Type B pancreatic cell (in vitro differentiated cells): ENCODE measurements at regions not wholly inside any gene's neighbourhood (a gene's known extent, or its start where the extent isn't known, plus 50 kb on each side); places are given as distances from the start of the nearest gene placed in this dataset.
A peak's percentile ranks its signal among the peaks of the same experiment; 100 is the strongest.

Experiments used
- DNase-seq: peaks from one replicate; pipeline ENCODE4 v3.0.0; 2021; ENCODE audit warnings: mixed read lengths; ENCODE audit not compliant: unreplicated experiment; ENCODE audit errors: extremely low spot score
- H3K27ac Mint-ChIP-seq: 2 replicates; pipeline ENCODE4 v1.8.0; 2021; ENCODE audit warnings: mild to moderate bottlenecking, mixed read lengths
- H3K27me3 Mint-ChIP-seq: 2 replicates; pipeline ENCODE4 v1.8.0; 2021; ENCODE audit warnings: mixed read lengths
- H3K36me3 Mint-ChIP-seq: 2 replicates; pipeline ENCODE4 v1.8.0; 2021; ENCODE audit warnings: mixed read lengths
- H3K4me1 Mint-ChIP-seq: one replicate; pipeline ENCODE4 v1.8.0; 2021; ENCODE audit warnings: mixed read lengths; ENCODE audit not compliant: unreplicated experiment
- H3K4me3 Mint-ChIP-seq: 2 replicates; pipeline ENCODE4 v1.8.0; 2021; ENCODE audit warnings: mild to moderate bottlenecking, mixed read lengths
- H3K9me3 Mint-ChIP-seq: 2 replicates; pipeline ENCODE4 v1.8.0; 2021; ENCODE audit warnings: mixed read lengths
- TF ChIP-seq, protein P1 (sequence below): fragments of 200-600 bp; sonication (generic); conservative IDR thresholded peaks from 2 replicates; pipeline ENCODE4 v1.5.0; 2021; ENCODE audit warnings: antibody characterized with exemption, mild to moderate bottlenecking

DNA sequence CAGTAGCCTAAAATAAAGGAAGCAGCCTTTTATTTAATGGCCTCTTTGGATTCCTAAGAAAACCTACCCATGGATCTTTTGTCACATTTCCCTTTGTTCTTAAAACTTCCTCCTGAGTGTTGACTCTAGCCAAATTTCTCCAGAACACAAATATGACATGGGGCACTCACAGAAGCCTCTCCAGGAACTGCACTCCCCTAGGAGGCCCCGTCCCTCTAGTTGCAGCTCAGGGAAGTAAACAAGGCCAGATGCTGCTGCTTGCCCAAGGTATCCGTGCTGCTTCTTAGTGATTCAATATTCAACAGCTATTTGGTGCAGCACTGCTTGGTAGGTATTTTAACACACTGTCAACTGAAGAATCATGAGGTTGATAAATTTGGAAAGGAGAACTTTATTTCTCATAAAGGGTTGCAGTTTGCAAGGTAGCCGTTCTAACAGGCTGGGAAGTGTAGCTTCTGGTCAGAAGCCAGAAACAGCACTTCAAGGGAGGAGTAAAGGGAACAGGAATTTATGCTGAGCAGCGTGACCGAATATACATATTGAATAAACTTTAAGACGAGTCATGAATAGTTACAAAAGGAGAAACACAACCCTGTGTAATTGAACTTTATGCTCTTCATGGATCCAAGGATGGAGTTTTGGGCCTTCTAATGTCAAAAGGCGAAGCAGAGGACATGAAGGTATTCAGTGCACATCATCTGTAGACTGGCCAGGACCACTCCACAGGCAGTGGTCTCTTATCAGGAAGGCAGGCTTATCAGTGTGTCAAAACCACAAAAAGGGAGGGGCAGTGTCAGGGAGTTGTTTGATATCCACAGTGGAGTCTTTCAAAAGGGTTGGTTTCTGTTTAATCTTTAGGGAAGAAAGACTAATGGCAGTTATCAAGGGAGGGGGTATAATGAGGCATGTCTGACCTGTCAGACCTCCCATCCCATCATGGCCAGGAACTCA, 63.3 kb downstream of the CD24 start:
- Mint-ChIP-seq H3K27ac (peak overlapping the region; percentile 82), H3K36me3 (no peaks in the 10 kb centered on the region), H3K4me3 (peak overlapping the region; percentile 41), H3K27me3 (no peaks in the 10 kb centered on the region), H3K4me1 (peaks cover 35% of the 10 kb centered on the region), H3K9me3 (peaks cover 7% of the 10 kb centered on the region)
- DNase-seq, result no peak
- TF ChIP-seq, protein P1, sequence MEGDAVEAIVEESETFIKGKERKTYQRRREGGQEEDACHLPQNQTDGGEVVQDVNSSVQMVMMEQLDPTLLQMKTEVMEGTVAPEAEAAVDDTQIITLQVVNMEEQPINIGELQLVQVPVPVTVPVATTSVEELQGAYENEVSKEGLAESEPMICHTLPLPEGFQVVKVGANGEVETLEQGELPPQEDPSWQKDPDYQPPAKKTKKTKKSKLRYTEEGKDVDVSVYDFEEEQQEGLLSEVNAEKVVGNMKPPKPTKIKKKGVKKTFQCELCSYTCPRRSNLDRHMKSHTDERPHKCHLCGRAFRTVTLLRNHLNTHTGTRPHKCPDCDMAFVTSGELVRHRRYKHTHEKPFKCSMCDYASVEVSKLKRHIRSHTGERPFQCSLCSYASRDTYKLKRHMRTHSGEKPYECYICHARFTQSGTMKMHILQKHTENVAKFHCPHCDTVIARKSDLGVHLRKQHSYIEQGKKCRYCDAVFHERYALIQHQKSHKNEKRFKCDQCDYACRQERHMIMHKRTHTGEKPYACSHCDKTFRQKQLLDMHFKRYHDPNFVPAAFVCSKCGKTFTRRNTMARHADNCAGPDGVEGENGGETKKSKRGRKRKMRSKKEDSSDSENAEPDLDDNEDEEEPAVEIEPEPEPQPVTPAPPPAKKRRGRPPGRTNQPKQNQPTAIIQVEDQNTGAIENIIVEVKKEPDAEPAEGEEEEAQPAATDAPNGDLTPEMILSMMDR, result no peak

DNA sequence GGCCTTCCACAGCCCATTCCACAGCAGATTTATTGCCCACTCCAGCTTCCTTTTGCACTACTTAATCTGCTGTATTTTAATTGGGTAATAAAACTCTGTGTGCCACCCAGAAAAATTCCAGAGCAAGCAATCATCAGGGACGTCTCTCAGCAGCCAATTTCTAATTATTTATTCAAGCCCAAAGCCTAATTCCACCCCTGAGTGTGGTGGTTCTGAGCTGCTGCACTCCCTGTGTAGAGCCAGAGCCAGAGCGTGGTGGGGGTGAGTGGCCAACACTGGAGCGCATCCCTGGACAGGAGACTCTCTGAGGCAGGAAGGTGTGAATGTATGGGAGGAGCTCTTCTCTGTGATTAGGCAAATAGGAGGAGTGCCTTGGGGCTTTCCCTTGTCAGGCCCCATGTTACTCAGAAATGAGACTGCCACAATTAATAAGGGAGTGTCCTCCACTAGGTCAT, 66.1 kb downstream of the CD24 start:
- Mint-ChIP-seq H3K4me3 (no peak overlapping the region), H3K9me3 (peaks cover 7% of the 10 kb centered on the region), H3K27ac (peak overlapping the region; percentile 79), H3K27me3 (no peaks in the 10 kb centered on the region), H3K36me3 (no peaks in the 10 kb centered on the region), H3K4me1 (peaks cover 30% of the 10 kb centered on the region)
- TF ChIP-seq, protein P1, result no peak
- no peak for DNase-seq

DNA sequence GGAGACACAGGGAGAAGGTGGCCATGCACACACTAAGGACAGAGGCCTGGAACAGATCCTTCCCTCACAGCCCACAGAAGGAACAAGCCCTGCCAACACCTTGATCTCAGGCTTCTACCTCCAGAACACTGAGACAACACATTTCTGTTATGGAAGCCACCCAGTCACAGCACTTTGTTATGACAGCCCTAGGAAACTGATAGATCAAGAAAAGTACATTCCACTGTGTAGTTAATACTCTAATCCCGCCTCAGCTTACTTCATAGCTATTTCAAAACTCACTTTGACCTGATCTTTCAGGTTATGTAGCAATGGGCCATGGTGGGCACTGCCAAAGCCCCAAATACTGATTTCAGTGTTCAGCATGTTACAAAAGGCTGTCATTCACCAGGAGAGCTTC, 66.8 kb downstream of the CD24 start:
- TF ChIP-seq, protein P1, result no peak
- Mint-ChIP-seq H3K27ac (peak overlapping the region; percentile 79), H3K4me3 (no peak overlapping the region)

DNA sequence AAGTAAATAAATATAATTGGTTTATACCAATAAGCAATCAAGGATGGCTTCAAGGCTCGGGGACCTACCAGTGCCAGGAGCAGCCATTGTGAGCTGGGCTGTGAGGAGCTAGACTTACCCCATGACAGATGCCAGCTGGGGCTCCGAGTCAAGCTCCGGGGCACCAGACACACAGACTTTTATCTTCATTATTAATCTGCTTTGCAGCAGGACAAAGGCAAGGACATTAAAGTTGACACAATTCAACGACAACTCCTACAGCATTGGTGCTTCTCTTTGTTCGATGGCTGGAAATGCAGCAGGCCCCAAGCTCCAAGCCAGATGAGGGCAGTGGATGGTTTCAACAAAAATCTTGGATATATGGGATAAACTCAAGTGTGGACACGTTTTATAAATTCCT, 68.3 kb downstream of the CD24 start:
- TF ChIP-seq, protein P1, result no peak
- no peaks in the 10 kb centered on the region for H3K27me3 Mint-ChIP-seq
- no peak for DNase-seq
- H3K4me3 Mint-ChIP-seq, result no peak overlapping the region
- H3K27ac Mint-ChIP-seq, result no peak overlapping the region
- H3K4me1 Mint-ChIP-seq, result peaks cover 20% of the 10 kb centered on the region
- peaks cover 3% of the 10 kb centered on the region for H3K9me3 Mint-ChIP-seq
- no peaks in the 10 kb centered on the region for H3K36me3 Mint-ChIP-seq

More for the DNA sequence above, 66.8 kb downstream of the CD24 start:
- no peaks in the 10 kb centered on the region for H3K27me3 Mint-ChIP-seq
- H3K9me3 Mint-ChIP-seq, result peaks cover 7% of the 10 kb centered on the region
- H3K36me3 Mint-ChIP-seq, result no peaks in the 10 kb centered on the region
- DNase-seq, result no peak
- peaks cover 26% of the 10 kb centered on the region for H3K4me1 Mint-ChIP-seq

DNA sequence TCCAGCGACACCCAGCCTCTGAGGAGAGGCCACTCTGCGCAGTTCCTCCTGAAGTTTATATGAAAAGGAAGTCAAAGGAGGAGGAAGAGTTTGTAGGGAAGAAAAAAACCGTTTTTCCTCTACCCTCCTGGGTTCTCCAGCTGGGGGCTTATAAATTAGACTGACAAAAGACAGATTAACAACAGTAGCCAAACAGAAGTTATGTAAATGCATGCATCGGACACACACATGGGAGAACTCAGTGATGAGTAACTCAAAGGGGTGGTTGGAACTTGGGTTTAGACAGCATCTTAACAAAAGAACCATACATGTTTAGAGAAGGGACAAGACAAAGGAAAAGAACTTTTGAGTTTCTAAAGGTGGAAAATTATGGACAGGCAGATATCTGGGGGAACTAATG, 71.2 kb downstream of the CD24 start:
- no peaks in the 10 kb centered on the region for H3K27me3 Mint-ChIP-seq
- peaks cover 6% of the 10 kb centered on the region for H3K36me3 Mint-ChIP-seq
- H3K4me1 Mint-ChIP-seq, result peaks cover 7% of the 10 kb centered on the region
- H3K4me3 Mint-ChIP-seq, result no peak overlapping the region
- no peak overlapping the region for H3K27ac Mint-ChIP-seq
- TF ChIP-seq, protein P1, result no peak
- H3K9me3 Mint-ChIP-seq, result peaks cover 8% of the 10 kb centered on the region
- DNase-seq, result no peak
